Body of pancreas (tissue), 4 donors: ENCODE measurements at regions not wholly inside any gene's neighbourhood (a gene's known extent, or its start where the extent isn't known, plus 50 kb on each side); places are given as distances from the start of the nearest gene placed in this dataset.

ENCODE experiments used
- CTCF ChIP-seq, 7 experiments: fragments of 450-650 bp in 4 of 7; fragments of 200-600 bp in 3 of 7; sonication (generic) in 3 of 7; IDR thresholded peaks; one replicate each; pipeline ENCODE4 v1.5.1; 2016 to 2019; ENCODE audit warnings: antibody characterized with exemption in 7 of 7
- POLR2A ChIP-seq, 3 donors: fragments of 450-650 bp; IDR thresholded peaks; one replicate each; pipeline ENCODE4 v1.6.1; 2016; ENCODE audit warnings: antibody characterized with exemption in 3 of 3, mild to moderate bottlenecking in 2 of 3

- TF ChIP-seq POLR2A (IDR thresholded peaks at IDR 0.05) = no peak
- no peak for TF ChIP-seq CTCF (IDR thresholded peaks at IDR 0.05)
These were observed 326.3 kb downstream of the UBE3D start for GRCh38 chr6:82739303-82739702.
